Activated CD8-positive, alpha-beta T cell treated with anti-CD3 and anti-CD28 coated beads, Interleukin-2, amount 10 ng/mL, durations not matched to agents 7 days and 5 days (primary cell): ENCODE measurements at regions not wholly inside any gene's neighbourhood (a gene's known extent, or its start where the extent isn't known, plus 50 kb on each side); places are given as distances from the start of the nearest gene placed in this dataset.

Experiments used
- ATAC-seq: fragments of 150-1000 bp; cut with Tn5 transposase; one replicate; pipeline ENCODE4 v1.10.0; 2021; ENCODE audit warnings: moderate library complexity
- CTCF ChIA-PET: fragments of 350-600 bp; sonication (Branson Sonifier 250); formaldehyde crosslinking; loops from one replicate; lab custom pipeline; 2021; ENCODE audit warnings: antibody characterized with exemption; lab: Charles Lee
- POLR2A ChIA-PET: fragments of 350-600 bp; sonication (Branson Sonifier 250); formaldehyde crosslinking; loops from one replicate; lab custom pipeline; 2021; ENCODE audit warnings: antibody characterized with exemption; lab: Charles Lee
- DNase-seq: peaks from one replicate; pipeline ENCODE4 v3.0.0-alpha.2; 2020
- H3K27ac Mint-ChIP-seq: one replicate; pipeline ENCODE4 v1.8.0; 2021; ENCODE audit warnings: mild to moderate bottlenecking, mixed read lengths
- H3K27me3 Mint-ChIP-seq: one replicate; pipeline ENCODE4 v1.8.0; 2021; ENCODE audit warnings: low read depth, mixed read lengths
- H3K36me3 Mint-ChIP-seq: one replicate; pipeline ENCODE4 v1.8.0; 2021; ENCODE audit warnings: low read depth, mixed read lengths
- H3K4me1 Mint-ChIP-seq: one replicate; pipeline ENCODE4 v1.8.0; 2021; ENCODE audit warnings: low read depth, mixed read lengths
- H3K4me3 Mint-ChIP-seq: one replicate; pipeline ENCODE4 v1.8.0; 2021; ENCODE audit warnings: mild to moderate bottlenecking, mixed read lengths
- H3K9me3 Mint-ChIP-seq: one replicate; pipeline ENCODE4 v1.8.0; 2022; ENCODE audit warnings: mixed read lengths; ENCODE audit not compliant: insufficient read depth

DNA sequence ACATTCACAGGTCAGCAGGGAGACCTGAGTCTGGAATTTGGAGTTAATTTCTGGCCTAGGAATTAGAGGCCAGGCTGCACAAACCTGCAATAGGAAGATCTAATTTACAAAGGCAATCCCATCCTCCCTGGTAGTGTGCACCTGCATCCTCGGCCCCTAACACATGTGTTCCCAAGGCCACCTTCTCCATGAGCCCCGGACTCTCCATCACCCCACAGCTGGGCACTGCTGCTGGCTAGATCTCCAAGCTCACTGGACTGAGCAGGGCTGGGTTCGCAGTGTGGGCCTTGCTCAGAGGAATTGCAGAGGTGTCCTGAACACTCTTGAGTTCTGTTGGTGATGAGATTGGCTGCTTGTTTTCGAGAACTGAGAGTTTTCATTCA, 162.6 kb upstream of the TWIST2 start:
- Mint-ChIP-seq H3K4me1 (no peaks in the 10 kb centered on the region), H3K9me3 (no peaks in the 10 kb centered on the region), H3K27ac (no peak overlapping the region), H3K36me3 (no peaks in the 10 kb centered on the region), H3K27me3 (peaks cover 8% of the 10 kb centered on the region), H3K4me3 (no peak overlapping the region)
- ChIA-PET CTCF (no interaction called here), POLR2A (interaction anchor here (0.5 kb wide), 1 partner anchor 1356 kb away, joined by 4 read pairs; no protein-coding TSS in a partner anchor)
- DNase-seq, result no peak
- no peak for ATAC-seq

DNA sequence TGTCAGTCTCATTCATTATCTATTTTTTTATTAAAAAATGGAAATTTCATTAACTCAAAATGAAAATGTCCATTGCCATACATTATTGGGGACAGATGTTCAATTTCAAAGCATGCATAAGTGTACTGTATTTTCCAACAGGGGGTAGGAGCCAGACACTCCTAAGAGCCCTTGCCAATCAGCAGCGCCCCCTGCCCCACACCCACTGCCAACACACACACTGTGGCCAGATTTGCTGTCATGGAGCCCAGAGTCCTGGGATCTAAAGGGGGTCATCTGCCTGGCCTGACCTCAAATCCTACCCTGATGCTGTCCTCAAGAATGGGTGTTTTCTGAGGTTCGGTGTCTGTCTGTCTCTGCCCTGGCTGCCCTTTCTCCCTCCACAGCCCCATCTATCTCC, 162.2 kb upstream of the TWIST2 start:
- ATAC-seq (no peak), DNase-seq (no peak)
- Mint-ChIP-seq H3K9me3 (no peaks in the 10 kb centered on the region), H3K4me3 (no peak overlapping the region), H3K27me3 (peaks cover 8% of the 10 kb centered on the region), H3K4me1 (no peaks in the 10 kb centered on the region), H3K27ac (no peak overlapping the region), H3K36me3 (no peaks in the 10 kb centered on the region)
- ChIA-PET CTCF (no interaction called here), POLR2A (interaction anchor here (0.5 kb wide), 1 partner anchor 1356 kb away, joined by 4 read pairs; no protein-coding TSS in a partner anchor)

DNA sequence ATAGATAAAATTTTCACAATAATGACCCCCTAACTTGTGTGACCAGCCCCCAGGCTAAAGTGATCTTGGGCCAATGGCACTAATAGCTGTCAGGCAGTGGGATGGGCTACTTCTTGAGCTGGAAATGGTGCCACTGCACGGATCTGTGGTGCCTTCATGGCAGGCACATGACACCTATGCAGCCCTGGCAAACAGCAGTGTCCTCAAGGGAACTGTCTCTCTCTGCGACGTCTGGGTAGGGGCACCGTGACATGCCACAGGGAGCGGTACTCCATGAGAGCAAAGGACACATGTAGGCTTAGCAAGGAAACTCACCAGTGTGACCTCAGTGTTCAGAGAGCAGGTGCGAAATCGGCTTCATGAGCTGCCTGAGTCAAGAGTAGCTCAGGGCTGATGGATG, 161.7 kb upstream of the TWIST2 start:
- H3K27ac Mint-ChIP-seq, result no peak overlapping the region
- no peak overlapping the region for H3K4me3 Mint-ChIP-seq
- H3K9me3 Mint-ChIP-seq, result no peaks in the 10 kb centered on the region
- ATAC-seq (no peak), DNase-seq (no peak)
- CTCF ChIA-PET, result no interaction called here
- no peaks in the 10 kb centered on the region for H3K36me3 Mint-ChIP-seq
- no peaks in the 10 kb centered on the region for H3K4me1 Mint-ChIP-seq
- POLR2A ChIA-PET, result no interaction called here
- H3K27me3 Mint-ChIP-seq, result peaks cover 5% of the 10 kb centered on the region

DNA sequence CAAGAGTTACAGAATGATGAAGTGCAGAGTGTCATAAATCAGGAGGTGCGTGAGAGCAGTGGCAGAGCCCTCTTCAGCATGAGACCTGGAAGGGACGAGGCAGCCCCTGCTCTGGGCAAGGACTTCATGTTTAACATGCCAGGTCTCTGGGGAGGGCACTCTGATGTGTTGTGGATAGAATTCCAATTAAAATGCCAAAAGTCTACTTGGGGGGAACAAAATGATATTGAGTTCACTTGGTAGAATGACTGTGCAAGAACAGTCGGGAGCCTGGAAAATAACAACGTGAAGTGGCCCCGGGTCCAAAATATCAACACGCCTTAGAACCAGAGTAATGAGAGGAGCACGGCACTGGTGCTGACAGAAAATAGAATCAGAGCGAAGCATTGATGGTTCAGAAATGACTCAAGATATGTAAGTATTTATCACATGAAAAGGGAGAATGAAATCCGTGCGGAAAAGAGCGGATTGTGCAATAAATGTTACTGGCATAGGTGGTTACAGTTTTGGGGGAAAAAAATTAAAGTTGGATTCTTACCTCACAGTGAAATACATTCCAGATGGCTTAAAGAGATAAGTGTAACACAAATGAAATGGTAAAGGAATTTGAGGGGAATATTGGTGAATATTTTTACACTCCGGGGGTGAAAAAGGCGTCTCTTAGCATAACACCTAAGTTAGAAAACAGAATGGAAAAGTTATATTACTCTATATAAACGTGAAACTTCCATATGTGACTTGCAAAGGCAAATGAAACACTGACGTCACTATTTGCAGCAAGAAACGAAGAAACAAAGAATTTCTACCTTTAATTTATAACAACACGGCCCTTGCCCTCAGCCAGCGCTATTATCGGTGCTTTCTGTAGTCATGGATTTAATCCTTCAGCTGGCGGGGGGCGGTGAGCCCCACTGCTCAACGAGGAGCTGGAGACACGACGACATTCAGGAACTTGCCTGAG, 159.4 kb upstream of the TWIST2 start:
- CTCF ChIA-PET, result no interaction called here
- H3K27me3 Mint-ChIP-seq, result peaks cover 2% of the 10 kb centered on the region

DNA sequence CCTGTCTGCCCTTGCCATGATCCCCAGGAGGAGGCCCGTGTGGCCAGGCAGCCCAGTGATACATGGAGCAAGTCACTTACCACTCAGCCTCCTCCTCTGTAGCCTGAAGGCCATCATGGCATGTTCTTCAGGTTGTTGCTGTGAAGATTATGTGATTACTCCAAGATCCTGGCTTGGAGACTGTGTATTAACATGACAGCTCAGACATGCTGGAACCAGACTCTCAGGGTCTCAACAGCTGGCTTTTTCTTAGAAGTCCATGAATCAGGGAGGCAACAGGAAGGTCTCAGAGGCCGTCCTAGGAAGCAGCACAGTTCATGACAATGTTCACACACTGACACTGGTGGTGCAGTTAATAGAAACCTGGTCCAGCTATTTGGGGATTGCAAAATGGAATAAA, 158.6 kb upstream of the TWIST2 start:
- no peak for DNase-seq
- Mint-ChIP-seq H3K4me1 (no peaks in the 10 kb centered on the region), H3K36me3 (no peaks in the 10 kb centered on the region), H3K9me3 (no peaks in the 10 kb centered on the region), H3K4me3 (no peak overlapping the region), H3K27ac (no peak overlapping the region), H3K27me3 (no peaks in the 10 kb centered on the region)
- ChIA-PET POLR2A (no interaction called here), CTCF (no interaction called here)
- ATAC-seq, result no peak

More for the DNA sequence above, 159.4 kb upstream of the TWIST2 start:
- no peak overlapping the region for H3K27ac Mint-ChIP-seq
- ATAC-seq (no peak), DNase-seq (no peak)
- H3K4me1 Mint-ChIP-seq, result no peaks in the 10 kb centered on the region
- POLR2A ChIA-PET, result no interaction called here
- H3K4me3 Mint-ChIP-seq, result no peak overlapping the region
- H3K36me3 Mint-ChIP-seq, result no peaks in the 10 kb centered on the region
- no peaks in the 10 kb centered on the region for H3K9me3 Mint-ChIP-seq

DNA sequence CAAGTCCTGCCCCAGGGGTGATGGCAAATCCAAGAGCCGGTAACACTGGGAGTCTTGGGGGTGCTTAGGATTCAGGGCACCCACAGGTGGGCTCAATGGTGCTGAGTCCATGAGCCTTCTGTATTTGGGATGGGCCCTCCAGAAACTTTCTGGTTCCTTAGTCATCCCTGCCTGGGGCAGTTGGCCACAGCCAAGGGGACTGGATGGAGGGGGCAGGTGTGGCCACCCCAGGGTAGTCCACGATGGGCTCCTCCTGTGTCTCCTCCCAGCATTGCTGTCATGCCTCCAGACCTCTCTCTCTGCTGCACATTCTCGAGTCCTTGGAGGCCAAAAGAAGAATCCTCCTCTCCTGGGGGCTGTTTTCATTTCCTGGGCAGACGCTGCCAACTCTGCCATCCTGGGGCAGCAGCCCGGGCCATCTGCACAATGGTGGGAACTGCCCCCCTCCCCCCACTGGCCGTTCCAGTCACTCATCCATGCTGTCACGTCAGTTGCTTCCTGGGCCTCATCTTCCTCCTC, 158.0 kb upstream of the TWIST2 start:
- POLR2A ChIA-PET, result no interaction called here
- ATAC-seq (no peak), DNase-seq (no peak)
- Mint-ChIP-seq H3K4me1 (no peaks in the 10 kb centered on the region), H3K9me3 (no peaks in the 10 kb centered on the region), H3K27me3 (no peaks in the 10 kb centered on the region), H3K27ac (no peak overlapping the region), H3K36me3 (no peaks in the 10 kb centered on the region), H3K4me3 (no peak overlapping the region)
- CTCF ChIA-PET, result no interaction called here

DNA sequence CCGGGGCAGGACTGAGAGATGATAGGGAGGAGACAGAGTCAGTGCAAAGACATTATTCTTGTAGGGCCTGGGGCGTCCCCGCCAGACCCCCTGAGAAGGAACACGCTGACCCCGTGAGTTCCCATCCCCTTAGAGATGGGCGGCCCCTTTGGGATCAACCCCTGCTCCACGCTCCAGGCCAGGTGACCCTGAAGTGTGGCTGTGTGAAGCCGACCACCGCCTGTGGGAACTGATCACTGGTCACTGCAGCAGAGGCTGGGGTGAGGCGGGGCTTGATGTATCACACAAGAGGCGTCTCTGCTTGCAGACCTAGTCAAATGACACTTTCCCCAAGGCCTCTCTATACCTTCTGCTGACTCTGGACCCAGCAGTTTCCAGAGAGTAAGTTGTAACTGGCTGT, 157.4 kb upstream of the TWIST2 start:
- Mint-ChIP-seq H3K4me1 (no peaks in the 10 kb centered on the region), H3K36me3 (no peaks in the 10 kb centered on the region), H3K27ac (no peak overlapping the region), H3K9me3 (no peaks in the 10 kb centered on the region), H3K4me3 (no peak overlapping the region), H3K27me3 (no peaks in the 10 kb centered on the region)
- DNase-seq (no peak), ATAC-seq (no peak)
- CTCF ChIA-PET, result no interaction called here
- POLR2A ChIA-PET, result no interaction called here

DNA sequence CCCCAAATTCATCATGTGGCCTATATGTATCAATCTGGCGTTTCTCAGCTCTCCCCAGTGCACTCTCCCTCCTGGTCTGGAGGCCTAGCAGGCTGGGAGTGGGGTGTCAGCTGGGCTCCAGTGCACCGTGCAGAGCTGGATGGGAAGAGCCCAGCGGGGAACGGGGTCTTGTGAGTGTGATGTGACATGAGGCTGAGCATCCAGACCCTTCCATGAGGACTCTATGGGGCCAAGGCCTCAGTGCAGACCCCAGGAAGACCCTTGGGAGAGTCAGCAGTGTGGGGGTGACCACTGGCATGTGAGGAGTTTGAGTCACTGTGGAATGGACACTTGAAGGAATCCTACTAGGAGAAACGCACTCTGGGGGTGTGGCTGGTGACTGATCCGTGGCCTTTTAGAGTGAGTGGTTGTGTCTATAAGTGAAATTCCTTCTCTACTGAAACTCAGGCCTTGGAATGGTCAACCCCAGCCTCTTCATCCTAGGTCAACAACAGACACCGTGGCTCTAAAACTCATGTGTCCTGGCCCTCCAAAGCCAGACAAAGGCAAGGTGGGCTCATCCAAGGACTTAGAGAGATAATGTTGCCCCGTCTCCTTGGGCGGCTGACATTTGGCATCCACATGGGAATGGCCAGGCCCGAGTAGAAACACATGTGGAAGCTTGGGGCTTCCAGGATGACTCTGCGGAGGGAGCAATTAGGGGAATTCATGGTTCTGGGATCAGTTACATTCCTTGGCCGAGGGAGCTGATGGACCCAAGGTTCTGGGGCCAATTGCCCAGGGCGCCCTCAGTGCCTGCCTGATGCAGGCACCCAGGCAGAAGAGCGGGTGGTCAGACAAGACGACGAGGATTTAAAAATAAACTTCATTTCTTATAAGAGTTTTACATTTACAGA, 156.0 kb upstream of the TWIST2 start:
- ChIA-PET POLR2A (no interaction called here), CTCF (no interaction called here)
- no peak overlapping the region for H3K4me3 Mint-ChIP-seq
- DNase-seq (no peak), ATAC-seq (no peak)
- no peak overlapping the region for H3K27ac Mint-ChIP-seq
- no peaks in the 10 kb centered on the region for H3K9me3 Mint-ChIP-seq
- no peaks in the 10 kb centered on the region for H3K27me3 Mint-ChIP-seq
- no peaks in the 10 kb centered on the region for H3K4me1 Mint-ChIP-seq
- H3K36me3 Mint-ChIP-seq, result no peaks in the 10 kb centered on the region

DNA sequence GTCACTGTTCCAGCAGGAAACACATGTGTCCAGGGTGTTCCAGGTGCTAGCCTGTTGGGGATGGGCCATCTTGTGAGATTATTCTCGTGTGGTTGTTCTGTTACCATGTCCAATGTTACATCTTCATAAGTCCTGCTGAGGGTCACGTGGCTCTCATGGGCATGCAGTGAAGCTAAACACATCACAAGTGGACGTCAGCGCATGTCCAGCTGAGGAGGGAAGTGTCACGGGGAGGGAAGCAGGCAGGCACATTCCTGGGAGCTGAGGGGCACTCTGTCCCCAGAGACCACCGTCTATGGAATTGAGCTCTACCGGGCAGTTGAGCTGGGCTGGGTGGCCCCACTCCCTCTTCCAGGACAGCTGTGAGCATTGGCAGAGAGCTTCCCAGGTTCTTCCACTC, 155.3 kb upstream of the TWIST2 start:
- ChIA-PET POLR2A (no interaction called here), CTCF (no interaction called here)
- DNase-seq (no peak), ATAC-seq (no peak)
- H3K27me3 Mint-ChIP-seq, result no peaks in the 10 kb centered on the region
- H3K9me3 Mint-ChIP-seq, result no peaks in the 10 kb centered on the region
- H3K36me3 Mint-ChIP-seq, result no peaks in the 10 kb centered on the region
- H3K4me1 Mint-ChIP-seq, result no peaks in the 10 kb centered on the region
- H3K4me3 Mint-ChIP-seq, result no peak overlapping the region
- no peak overlapping the region for H3K27ac Mint-ChIP-seq

DNA sequence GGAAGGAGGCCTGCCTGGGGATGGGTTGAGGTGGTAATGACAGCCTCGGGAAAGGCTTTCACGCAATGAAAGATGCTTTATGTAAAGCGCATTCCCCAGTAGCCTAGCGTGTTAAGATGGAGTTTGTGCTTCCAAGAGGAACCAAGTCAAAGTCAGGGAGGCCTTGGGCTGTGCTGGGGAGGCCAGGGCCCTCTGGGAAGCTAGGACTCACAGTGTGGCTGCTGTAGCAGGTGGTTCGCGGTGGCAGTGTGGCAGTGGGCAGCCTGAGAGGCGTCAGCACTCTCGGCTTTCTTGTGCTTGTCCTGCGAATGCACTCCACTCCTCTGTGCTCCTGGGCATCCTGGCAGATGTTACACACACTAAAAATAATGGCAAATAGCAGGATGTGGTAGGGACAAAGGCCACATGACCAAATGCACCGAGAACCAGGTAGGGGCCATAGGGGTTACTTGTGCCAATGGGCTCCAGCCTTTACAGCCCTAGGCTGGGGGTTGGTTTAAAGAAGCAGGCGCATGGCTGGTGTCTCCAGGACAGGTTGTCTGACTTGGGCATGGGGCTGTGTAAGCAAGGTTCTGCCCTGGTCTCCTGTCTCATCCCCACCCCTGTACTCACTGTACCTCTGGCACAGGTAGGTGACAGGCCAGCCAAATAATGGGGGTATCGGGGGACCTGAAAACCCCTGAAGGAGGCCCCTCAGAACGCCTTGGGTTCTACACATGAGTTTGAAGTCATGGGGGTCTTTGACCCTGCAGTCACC, 154.4 kb upstream of the TWIST2 start:
- Mint-ChIP-seq H3K36me3 (no peaks in the 10 kb centered on the region), H3K4me3 (no peak overlapping the region)
- CTCF ChIA-PET, result no interaction called here

DNA sequence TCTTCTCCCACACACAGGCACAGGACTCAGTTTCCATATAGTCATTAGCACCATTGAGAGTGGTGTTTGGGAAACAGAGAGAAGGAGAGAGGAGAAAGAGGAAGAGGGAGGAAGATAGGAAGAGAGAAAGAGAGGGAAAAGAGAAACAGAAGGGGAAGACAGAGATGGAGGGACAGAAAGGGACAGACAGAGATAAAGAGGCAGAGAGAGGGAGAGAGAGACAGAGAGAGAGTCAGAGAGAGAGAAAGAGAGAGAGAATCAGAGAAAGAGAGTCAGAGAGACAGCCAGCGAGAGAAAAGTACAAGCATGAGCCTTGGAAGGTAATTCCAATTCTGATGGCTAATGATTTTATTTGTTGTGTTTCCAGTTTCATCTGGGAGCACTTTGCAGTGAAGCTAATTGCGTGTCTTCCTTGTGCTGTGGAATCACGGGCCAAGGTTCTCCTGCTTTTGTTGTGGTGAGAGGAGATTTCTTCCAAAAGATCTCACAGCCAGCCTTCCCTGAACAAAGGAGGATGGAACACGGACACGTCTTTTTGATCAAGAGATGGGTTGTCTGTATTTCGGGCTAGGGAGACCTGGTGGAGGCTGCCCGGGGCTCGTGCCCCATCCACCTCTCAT, 153.6 kb upstream of the TWIST2 start:
- H3K27ac Mint-ChIP-seq, result no peak overlapping the region
- DNase-seq, result no peak
- no peaks in the 10 kb centered on the region for H3K4me1 Mint-ChIP-seq

More for the DNA sequence above, 154.4 kb upstream of the TWIST2 start:
- DNase-seq (no peak), ATAC-seq (no peak)
- Mint-ChIP-seq H3K27ac (no peak overlapping the region), H3K27me3 (no peaks in the 10 kb centered on the region), H3K9me3 (no peaks in the 10 kb centered on the region), H3K4me1 (no peaks in the 10 kb centered on the region)
- POLR2A ChIA-PET, result no interaction called here

More for the DNA sequence above, 153.6 kb upstream of the TWIST2 start:
- ChIA-PET CTCF (no interaction called here), POLR2A (no interaction called here)
- no peaks in the 10 kb centered on the region for H3K9me3 Mint-ChIP-seq
- H3K4me3 Mint-ChIP-seq, result no peak overlapping the region
- no peak for ATAC-seq
- no peaks in the 10 kb centered on the region for H3K27me3 Mint-ChIP-seq
- no peaks in the 10 kb centered on the region for H3K36me3 Mint-ChIP-seq
